GM19467 (cell line): ENCODE measurements at regions not wholly inside any gene's neighbourhood (a gene's known extent, or its start where the extent isn't known, plus 50 kb on each side); places are given as distances from the start of the nearest gene placed in this dataset.
"Not testable (repeated sequence)": the region's sequence is repeated elsewhere in the genome, so short reads cannot be mapped to it uniquely, and the experiment has no call there.

Source experiments
- ATAC-seq: cut with Tn5 transposase; IDR thresholded peaks from one replicate; pipeline ENCODE4 v1.9.1; 2021; ENCODE audit warnings: mild to moderate bottlenecking, moderate library complexity; ENCODE audit not compliant: unreplicated experiment

DNA sequence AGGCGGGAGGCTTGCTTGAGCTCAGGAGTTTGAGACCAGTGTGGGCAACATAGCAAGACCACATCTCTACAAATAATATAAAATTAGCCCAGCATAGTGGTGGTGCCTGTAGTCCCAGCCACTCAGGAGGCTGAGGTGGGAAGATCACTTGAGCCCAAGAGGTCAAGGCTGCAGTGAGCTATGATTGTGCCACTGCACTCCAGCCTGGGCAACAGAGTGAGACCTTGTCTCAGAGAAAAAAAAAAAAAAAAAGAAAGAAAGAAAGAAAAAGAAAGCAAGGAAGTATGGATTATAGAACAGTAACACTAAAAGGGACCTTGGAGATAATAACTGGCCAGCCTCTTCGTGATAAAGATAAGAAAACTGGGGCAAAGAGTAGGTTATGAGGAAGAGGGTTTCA lies 130.4 kb downstream of the PLCE1 start:
- not testable (repeated sequence) for ATAC-seq

DNA sequence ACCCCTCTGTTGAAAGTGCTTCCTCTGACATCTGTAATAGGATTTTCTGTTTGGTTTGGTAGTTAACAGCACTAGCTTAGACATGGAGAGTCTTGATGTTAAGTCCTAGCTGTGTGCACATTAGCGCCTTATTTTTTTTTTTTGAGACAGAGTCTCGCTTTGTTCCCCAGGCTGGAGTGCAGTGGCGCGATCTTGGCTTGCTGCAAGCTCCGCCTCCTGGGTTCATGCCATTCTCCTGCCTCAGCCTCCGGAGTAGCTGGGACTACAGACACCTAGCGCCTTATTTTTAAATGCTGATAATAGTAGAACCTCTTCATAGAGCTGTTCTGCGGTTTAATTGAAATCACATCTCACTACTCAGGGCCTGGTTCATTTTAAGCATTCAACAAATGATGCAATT lies 131.5 kb downstream of the PLCE1 start:
- ATAC-seq, result not testable (repeated sequence)

DNA sequence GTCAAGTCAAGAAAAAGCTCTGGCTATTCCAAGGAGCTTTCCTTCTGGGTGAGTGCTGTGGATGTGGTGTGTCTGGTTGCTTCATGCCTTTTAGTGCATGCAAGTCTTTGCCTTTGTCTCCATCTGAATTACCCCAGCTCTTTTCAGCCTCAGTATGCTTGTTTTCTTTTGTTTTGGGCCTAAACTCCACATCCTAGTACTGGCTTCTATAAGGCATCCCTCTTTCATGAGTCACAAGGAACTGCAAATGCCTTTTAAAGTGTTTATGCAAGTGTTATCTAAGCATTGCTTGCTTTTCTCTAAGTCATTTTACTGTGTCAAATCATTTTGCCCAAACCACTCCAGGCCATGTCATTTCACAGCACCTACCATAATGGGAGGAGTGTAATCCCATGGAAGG lies 132.1 kb downstream of the PLCE1 start:
- ATAC-seq, result no peak

DNA sequence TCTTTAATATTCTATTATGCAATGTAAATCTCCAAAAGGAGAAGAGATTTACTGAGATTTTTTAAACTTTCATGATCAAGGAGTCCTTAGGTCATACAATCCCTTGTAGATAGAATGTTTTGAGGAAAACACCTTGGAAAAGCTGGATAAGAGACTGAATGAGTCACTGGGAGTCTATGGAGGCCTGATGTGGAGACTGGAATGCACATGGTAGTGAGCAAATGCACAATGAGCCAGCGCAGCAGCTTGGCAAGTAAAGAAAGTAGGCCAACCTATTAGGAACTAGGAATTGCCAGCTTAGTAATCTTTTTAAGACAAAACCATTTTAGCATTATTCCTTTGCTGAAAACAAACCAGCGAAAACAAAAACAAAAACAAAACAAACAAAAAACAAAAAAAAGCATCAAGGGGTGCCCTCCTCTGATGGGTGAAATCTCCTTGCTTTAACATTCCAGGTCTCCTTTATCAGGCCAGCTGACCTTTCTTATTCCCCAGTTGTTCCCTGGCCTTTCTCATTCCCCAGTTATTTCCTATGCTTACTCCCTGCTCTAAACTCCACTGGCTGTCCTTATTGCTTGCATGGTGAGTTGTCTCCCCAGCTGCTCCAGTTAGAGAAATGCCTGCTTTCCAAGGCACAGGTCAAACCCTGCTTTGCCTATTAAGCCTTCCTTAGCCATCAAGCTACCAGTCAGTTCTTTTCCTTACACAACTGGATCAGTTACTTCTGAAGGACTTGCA lies 135.8 kb downstream of the PLCE1 start:
- no peak for ATAC-seq

DNA sequence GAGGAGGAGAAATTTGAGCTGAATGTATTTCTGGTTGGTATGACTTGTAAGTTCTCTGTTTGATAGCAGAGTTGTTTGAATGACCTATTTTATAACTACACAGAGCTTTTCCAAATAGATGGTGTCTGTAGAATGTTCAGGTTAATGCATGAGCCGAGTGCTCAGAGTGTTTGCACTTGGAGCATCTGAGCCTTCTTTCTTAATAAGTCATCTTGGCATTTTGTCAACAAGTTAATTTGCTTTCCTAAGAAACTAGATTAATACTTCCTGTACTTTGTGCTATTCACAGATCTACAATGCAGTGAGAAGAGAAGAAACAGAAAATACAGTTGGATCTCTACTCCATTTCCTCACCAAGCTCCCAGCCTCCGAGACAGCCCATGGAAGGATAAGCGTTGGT lies 138.2 kb downstream of the PLCE1 start:
- no peak for ATAC-seq

DNA sequence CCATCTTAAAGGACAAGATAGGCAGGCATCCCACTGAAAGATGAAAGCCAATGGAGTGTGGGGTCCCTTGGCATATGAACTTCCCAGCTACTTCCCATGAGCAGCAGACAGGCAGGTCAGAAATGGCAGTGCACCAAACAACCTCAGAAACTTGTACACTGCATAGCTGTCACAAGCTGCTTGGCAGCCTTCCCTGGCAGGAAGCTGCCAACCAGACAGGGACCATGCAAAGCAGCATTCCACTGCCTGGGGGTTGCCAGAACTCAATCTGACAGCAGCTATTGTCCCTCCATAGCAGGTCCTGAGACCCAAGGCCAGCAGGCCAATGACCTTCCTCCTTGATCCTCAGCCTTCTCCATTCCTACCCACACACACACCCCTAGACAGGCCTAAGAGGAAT lies 139.5 kb downstream of the PLCE1 start:
- ATAC-seq, result no peak

DNA sequence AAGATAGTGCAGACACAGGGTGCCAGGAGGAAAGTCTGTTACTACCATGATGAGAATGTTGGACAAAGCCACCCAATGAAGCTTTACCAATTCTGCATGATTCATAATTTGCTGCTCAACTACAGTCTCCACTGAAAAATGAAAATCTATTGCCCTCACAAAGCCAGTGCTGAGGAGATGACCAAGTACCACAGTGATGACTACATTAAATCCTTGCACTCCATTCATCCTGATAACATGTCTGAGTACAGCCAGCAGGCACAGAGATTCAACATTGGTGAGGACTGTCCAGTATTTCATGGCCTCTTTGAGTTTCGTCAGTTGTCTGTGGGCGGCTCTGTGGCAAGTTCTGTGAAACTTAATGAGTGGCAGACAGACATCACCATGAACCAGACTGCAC lies 144.0 kb downstream of the PLCE1 start:
- ATAC-seq, result no peak

DNA sequence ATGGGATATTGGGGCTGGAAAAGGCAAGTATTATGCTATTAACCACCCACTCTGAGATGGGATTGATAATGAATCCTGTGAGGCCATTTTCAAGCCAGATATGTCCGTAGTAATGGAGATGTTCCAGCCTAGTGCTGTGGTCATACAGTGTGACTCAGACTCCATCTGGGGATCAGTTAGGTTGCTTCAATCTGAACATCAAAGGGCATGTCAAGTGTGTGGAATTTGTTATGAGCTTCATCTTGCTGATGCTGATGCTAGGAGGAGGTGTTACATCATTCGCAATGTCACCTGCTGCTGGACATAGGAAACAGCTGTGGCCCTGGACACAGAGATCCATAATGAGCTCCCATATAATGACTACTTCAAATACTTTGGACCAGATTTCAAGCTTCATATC lies 144.7 kb downstream of the PLCE1 start:
- no peak for ATAC-seq

DNA sequence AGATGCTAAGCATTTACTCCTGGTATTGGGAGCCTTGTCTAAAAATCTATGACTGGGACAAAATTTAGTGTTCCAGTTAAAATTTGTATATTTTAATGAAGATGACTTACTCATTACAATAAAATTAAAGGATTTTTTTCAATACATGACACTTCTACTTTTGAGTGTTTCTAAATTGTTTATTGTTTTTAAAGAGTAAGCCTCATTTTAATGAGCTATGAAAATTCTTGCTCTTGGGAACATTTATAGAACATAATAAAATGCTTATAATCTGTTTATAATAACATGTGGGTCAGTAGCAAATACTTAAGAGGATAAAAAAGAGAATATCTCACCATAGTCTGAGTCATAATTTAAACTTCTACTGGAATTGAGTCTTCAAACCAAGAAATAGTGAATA lies 149.5 kb downstream of the PLCE1 start:
- ATAC-seq, result no peak

DNA sequence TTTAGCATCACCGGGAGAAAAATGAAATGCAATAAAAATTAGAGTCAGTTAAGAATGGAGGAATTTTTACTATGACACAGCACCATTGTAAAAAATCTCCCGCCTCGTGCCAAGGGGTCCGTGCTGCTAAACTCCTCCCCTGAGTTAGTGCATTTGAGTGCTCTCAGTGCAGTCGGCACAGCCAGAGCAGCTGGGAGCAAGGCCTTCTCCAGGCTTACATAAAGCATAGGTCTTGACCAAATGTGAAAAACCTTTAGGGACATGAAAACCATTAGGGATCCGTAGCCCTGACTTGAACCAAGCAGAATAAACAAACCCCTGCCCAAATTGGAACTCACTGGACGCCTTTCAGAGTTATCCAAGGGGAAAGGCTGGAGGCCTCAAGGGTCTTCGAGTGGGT lies 152.6 kb downstream of the PLCE1 start:
- no peak for ATAC-seq

DNA sequence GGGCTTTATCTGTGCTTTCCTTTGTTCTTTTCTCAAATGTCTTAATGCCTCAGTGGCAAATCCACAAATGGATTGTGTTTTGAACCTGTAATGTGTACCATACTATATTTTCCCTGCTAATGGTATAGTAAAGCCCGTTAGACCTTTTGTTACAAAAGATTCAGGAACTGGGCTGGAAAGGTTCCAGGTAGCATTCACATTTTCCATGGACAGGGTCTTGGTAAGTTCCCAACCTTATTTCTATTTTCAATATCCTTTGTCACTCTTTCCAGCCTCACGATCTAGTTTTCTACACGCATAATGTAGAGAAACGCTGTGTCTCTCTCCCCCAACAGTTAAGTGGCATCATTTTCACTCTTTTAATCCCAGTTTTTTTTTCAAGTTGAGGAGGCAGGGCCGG lies 153.0 kb downstream of the PLCE1 start:
- ATAC-seq, result no peak

DNA sequence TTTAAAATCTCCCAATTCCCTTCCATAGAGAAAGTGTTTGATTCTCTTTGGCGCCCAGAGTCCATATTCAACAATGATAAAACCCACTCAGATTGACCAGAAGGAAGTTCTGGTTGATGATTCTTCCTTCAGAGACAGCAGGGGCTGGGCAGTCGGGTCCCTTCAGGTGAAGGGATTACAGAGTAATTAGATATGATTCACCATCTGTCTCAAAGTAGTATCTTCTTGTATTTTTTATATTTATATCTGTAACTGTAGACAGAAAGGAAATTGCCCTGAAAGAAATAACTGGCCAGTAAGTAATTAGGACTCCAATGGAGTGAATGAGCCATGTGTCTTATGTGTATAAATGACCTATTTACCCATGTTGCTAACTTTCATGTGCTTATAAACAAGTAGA lies 156.0 kb downstream of the PLCE1 start:
- ATAC-seq, result no peak

DNA sequence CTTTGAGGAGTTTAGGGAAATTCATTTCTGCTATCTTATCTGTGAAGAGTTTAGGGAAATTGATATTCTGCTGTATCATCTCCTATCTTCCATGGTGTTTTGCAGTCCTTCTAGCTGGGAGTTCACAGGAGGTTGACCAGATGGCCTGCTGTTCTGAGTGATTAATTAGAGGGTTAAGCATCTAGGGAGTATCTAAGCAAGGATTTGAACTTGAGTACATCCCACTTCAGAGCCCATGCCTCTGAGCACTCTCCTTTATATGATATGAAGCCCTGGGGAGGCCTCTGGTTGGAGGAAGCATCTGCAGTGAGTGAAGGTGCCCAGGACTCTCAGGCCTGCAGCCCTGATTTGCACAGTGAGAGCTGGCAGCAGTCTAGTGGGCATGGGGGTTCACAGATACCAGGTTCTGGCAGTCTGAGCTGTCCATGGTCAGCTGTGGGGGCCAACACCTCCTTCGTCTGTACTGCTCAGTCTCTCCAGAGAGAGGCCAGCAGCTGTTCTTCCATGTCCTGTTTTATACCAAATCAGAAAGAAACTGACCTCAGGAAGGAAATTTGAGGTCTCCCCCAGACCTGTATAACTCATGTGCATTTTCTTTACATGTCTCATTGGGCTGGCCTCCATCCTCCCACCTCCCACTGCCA lies 156.9 kb downstream of the PLCE1 start:
- no peak for ATAC-seq

DNA sequence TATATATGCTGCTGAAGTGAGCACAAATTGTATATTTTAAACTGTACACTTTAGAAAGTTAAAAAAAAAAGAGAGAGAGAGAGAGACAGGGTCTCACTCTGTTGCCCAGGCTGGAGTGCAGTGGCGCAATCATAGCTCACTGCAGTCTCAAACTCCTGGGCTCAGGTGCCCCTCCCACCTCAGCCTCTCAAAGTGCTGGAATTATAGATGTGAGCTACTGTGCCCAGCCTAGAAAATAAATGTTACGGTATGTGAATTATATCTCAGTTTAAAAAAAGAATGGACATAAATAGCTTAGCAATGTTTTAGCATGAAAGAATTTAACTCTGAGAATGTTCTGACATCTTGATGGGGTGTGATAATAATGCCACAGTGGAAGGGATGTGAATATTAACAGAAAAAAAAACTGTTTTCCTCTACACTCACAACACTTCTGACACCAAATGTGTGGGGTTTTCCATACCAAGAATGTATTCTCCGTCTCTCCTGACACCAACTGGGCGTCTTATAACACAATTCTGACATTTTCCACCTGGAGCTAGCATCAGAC lies 162.1 kb downstream of the PLCE1 start:
- ATAC-seq, result no peak

DNA sequence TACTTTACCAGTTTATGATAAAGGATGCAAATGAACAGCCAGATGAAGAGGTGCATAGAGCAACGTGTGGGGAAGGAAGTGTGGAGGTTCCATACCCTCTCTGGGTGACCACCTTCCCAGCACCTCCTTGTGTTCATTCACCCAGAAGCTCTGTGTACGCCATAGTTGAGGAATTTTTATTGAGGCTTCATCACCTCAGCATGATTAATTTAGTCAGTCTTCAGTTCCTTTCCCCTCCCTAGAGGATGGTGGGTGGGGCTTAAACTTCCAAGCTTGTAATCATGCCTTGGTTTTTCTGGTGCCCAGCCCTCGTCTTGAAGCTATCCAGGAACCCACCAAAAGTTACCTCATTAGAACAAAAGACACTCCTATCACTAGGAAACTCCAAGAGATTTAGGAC lies 162.7 kb downstream of the PLCE1 start:
- no peak for ATAC-seq

DNA sequence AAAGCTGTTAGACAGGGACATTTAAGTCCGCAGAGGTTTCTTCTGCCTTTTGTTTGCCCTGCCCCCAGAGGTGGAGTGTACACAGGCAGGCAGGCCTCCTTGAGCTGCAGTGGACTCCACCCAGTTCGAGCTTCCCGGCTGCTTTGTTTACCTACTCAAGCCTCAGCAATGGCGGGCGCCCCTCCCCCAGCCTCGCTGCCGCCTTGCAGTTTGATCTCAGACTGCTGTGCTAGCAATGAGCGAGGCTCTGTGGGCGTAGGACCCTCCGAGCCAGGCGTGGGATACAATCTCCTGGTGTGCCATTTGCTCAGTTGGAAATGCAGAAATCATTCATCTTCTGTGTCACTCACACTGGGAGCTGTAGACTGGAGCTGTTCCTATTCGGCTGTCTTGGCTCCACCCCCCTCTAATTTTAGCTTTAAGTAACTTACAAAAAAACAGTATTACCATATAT lies 171.5 kb downstream of the PLCE1 start:
- ATAC-seq, result not testable (repeated sequence)

DNA sequence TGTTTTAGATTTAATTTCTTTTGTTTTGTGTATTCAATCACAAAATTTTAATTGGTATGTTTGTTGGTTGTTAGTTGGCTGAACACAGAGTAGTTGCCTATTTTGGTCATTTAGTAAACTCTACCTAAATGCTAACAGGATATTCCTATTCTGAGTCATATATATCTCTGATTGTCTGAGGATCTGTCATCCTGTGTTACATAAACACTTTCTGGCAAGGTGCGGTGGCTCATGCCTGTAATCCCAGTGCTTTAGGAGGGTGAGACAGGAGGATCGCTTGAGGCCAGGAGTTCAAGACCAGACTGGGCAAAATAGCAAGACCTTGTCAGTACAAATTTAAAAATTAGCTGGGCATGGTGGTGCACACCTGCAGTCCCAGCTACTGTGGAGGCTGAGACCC lies 178.6 kb downstream of the PLCE1 start:
- no peak for ATAC-seq

DNA sequence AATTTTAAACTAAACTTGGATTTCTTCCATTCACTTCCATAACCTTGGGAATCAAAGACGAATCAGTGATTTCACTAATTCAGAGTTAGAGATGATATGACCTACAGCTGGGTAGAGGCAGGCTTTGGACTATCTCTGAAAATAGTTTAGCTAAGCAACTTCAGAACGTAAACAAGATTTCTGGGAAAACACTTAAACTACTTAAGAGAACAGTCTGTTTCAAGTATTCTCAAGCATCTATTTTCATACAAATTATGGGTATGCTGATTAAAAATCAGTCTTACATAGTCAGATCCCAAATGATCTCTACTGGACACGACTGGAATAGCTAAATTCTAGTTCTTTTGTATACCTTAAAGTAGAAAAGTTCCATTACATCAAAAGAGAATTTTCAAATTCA lies 179.9 kb downstream of the PLCE1 start:
- ATAC-seq, result no peak

DNA sequence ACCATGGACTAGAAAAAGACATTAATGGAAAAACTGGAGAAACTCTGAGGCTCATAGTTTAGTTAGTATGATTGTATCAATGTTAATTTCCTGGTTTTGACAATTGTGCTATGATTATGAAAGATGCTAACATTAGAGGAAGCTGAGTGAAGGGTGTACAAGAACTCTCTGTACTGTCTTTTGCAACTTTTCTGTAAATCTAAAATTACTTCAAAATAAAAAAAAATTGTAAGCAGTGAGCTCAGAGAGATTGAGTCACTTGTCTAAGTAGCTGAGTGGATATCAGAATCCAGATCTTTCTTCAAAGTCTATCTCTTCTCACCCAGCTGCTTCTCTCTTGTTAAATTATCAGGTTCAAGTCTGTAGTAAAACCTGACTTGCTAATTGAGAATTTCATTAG lies 181.1 kb downstream of the PLCE1 start:
- ATAC-seq, result no peak

DNA sequence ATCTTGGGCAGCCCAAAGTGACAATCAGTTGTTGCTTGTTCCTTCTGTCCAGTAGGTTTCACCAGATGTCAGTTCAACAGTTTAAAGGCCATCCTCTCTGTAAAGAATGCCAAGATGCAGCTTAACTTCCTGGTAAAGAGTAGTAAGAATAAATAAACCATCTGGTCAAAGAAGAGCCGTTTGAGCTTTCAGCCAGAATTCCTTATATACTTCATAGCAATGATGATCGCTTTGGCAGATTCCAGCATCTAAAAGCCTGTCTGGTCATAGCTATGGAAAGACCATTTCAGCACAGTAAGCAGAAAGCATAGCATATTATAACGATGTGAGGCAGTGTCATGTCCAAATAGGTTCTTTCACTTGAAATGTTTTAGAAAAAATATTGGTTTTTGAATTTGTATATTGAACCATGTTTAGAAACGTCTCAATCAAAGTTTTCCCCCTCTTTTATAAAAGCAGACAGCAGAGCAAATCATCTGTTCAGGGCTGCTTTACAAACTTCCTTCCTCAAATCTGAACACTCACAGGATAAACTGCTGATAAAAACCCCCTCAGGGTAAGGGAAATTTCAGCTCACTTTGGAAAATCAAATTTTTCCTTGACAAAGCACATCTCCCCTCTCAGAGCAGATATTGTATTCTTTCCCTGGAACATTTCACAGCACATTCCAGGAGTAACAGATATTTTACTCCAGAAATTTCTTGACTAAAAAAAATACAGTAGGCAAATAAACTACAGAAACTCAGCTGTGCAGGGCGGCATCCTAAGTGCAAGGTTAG lies 184.1 kb downstream of the NOC3L start:
- no peak for ATAC-seq

DNA sequence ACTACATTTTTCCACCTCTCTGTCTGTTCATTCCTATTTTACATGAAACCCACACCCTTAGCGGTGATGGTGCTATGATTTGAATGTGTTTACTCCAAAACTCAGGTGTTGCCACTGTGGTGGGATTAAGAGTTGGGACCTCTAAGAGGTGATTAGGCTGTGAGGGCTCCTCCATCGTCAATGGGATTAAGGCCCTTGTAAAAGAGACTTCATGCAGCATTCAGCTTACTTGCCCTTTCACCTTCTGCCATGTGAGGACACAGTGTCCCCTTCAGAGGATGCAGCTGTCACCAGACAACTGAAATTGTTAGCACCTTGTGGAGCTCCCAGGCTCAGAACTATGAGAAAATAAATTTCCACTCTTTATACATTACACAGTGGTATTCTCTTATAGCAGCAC lies 182.2 kb downstream of the NOC3L start:
- ATAC-seq, result no peak
